A172 (cell line): ENCODE measurements at regions not wholly inside any gene's neighbourhood (a gene's known extent, or its start where the extent isn't known, plus 50 kb on each side); places are given as distances from the start of the nearest gene placed in this dataset.

Source experiments
- DNase-seq: peaks from one replicate; pipeline ENCODE4 v3.0.0-alpha.2; 2015; ENCODE audit warnings: low spot score

DNA sequence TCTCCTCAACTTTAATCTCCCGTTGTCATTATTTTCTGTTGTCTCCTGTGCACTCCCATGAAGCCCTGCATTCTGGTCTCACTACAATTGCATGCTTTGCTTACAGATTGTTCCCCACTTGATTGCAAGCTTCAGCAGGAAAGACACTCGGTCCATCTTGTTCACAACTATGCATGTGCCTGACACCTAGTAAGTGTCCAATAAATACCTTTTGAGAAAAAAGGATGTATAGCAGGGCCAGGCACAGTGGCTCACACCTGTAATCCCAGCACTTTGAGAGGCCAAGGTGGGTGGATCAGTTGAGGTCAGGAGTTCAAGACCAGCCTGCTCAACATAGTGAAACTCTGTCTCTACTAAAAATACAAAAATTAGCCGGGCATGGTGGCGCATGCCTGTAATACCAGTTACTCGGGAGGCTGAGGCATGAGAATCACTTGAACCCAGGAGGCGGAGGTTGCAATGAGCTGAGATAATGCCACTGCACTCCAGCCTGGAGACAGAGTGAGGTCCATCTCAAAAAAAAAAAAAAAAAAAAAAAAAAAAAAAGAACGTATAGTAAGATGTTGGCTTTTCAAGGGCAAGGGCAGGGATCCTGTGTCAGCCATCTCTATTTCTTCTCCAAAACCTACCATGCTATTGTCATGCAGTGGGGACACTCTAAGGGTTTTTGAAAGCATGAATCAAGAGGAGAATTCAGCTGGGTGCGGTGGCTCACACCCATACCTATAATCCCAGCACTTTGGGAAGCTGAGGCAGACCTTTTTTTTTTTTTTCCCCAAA, 338.3 kb downstream of the MYCN start:
- no peak for DNase-seq

DNA sequence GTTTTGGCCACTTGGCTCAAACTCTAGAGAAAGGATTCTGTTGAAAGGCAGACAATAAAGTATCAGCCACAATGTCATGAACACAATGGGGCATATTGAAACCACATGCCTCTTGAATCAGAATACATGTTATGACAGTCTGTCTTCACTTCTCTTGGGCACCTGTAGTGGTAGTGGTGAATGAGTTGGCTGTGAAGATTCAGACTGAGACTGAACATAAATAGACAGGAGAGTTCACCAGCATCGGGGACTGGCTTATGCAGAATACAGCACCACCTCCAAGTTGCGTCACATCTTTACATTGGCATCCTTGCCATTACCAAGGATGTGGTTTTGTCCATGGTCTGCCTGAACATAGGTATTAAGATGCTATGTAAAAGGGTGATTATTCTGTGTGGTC, 336.8 kb downstream of the MYCN start:
- no peak for DNase-seq

DNA sequence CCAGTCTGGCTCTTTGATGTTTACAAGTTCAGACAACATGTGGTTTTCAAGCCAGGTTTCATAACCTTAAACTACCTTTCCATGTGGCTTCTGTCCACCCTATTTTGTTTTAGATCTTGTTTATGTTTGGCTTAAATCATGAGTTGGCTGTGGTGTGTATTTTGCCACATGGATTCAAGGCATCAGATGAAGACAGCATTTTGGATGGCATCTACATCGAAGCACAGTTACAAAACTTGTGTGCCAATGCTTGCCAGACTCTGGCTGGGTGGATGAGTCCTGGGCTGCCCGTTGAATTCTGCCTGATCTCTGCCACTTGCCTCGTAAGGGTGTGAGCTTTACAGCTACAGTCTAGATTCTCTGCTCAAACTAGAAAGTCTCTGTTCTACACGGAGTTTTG, 335.3 kb downstream of the MYCN start:
- no peak for DNase-seq

DNA sequence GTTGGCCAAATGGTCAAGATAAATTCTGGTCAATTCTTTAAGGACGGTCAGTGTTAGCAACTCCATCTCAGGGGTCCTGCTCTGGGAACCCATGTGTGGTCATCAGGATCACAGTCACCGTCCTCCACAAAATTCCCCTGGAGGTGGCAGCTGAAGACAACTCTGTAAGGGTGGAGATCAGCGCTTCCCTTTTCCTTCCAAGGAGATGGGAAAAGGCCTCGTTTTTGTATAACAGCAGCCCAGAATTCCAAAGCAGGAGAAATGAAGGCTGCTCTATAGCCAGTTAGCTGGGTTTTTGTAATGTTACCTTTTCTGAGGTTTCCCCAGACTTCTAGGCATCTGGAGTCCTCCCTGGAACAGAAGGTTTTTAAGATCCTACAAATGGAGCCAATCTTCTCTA, 334.8 kb downstream of the MYCN start:
- DNase-seq: no peak

DNA sequence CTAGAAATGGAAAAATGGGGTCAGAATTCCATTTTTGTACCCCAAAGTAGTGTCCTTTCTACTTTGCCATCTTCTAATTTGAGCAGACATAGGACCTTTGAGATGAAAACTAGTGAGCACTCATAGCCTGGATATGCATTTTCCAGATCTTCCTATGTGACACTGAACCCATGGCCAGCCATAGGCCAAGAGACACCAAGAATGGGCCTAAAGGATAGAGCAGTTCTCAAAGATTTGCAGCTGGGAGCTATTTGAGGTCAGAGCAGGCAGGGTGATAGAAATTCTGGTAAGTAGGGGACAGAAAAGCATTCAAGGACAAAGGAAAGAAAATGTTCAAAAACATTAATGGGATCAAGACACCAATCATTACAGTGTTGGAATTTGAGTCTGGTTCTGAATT, 332.8 kb downstream of the MYCN start:
- DNase-seq: no peak

DNA sequence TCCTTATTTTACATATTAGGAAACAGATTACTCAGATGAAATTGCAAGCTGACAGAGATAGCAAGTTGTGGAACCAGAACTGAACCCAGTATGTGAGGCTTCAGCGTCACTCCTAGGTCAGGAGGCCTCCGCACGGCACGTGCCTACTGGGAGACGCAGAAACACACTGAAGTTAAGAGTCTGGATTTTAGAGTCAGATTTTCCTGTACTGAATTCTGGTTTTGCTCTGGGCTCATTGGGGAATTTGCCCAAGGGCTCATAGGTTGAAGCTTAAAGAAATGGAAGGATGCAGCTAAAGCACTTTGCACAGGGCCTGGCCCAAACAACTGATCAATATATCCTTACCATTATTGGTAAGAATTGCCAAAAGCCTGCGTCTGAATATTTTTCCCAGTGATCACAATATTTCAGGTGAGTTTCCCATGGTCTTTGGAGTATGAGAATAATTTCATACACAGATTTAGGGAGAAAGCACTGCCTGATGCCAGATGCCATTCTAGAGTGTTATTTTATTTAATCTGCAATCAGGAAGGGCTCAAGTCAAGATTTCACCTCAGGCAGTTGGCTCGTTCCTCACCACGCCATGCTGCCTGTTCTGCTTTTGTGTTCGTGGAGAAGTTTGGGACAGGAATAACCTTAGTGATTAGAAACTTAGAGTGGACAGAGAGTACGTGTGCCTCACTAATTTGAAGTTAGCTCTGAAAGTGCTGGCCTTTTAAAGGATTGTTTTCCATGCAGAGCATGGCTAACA, 331.9 kb downstream of the MYCN start:
- no peak for DNase-seq

DNA sequence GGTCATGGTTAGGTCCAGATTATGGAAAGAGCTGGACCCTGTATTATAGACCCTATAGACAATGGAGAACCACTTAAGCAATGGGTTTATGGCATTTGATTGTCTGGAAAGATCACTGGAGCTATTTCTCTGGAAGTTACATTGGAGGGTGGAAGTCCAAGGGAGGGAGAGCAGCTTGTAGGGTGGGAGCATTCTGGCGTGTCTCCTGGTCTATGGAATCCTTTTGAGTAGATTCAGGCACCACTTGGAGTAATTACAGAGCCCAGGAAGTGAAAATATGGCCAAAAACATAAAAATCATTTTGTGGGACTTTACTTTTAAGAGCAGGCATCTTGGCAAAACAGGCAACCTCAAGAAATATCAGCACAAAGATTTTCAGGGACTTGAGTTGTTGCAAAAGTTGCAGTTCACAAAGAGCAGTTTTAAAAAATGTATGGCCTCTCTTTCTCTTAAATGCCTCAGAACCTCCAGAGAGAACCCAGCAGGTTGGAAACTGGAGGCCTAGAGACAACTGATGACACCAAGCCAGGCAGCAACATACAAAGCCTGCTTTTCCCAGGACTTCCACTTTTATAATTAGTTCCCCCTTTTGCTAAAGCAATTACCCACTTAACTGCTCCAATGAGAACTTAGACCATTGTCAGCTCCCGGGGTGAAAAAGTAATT, 331.0 kb downstream of the MYCN start:
- DNase-seq: no peak

DNA sequence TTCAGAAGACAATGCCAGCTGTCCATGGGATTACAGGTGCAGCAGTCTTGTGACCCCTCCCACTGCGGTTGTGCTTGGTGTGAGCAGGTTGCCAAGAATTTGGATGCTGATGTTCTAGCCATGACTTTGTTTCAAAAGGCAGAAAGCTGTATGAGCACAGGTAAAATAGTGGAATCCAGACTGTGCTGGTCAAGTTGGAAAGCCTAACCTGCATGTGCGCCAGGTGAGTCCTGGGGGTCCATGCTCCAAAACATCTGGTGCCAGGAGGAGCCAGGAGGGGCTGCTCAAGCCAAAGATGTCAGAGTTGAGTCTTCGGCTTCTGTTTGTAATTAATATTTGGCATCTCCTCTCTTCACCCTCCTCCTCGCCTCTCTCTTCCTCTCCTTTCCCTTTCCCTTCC, 330.1 kb downstream of the MYCN start:
- no peak for DNase-seq

DNA sequence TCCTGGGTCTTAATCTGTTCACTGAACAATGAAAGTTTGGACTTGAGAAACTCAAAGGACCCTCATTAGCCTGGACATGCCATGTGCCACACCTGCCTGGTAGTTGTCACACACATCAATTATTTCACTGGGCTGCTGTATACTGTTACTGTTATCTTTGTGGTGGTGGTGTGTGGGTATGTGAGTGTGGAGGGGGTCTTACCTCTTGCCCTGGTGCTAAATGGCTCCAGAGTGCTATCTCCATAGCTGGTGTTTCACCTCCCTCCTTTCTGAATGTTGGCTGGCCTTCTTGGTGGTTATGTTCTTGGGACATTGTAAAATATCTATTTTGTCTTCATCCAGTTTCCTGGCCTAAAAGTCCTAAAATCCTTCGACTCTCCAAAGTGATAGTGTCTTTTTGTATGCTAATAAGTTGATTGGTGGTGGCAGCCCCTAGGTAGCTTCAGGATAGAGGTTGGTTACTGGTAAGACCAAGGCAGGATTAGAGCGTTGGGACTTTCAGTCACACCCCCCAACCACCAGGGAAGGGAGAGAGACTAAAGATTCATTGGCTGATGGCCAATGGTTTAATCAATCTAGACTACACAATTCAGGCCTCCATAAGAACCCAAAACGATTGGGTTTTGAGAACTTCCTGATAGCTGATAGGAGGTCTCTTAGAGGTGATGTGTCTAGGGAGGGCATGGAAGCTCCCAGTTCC, 328.1 kb downstream of the MYCN start:
- no peak for DNase-seq

DNA sequence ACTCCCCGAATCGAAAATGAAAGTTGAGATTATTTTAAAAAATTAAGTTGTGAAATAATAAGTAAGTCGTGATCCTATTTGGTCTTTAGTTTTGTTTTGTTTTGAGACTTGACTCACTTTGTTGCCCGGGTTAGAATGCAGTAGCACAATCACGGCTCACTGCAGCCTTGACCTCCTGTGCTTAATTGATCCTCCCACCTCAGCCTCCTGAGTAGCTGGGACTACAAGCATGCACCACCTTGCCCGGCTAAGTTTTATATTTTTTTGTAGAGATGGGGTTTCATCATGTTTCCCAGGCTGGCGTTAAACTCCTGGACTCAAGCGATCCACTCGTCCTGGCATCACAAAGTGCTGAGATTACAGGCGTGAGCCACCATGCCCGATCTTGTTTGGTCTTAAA, 326.2 kb downstream of the MYCN start:
- DNase-seq: no peak

DNA sequence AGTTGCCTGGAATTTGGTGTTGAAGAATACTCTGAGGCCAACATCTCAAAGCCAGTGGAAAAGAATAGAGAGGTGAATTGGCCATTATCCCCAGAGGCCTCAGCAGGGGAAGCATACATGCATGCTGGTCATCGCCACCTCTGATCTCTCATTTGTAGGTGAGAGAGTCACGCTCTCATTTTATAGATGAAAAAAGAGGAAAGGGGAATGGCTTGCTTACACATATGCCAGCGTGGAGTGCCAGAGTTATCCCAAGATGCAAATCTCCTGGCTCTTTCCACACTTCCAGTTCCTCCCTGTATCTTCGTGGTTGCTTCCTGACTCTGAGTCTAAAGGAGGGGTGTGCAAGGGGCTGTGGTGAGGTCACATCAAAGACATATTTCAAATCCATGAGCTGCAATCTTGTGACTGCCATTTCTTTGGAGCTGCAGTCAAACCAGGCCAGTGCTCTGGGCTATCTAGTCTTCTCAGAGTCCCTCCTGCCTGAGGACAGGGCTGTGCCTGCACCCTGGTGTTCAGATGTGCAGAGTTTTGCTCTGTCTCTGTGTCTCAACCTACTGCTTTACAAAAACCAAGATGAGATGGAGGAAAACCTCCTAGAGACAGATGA, 324.7 kb downstream of the MYCN start:
- DNase-seq: no peak

DNA sequence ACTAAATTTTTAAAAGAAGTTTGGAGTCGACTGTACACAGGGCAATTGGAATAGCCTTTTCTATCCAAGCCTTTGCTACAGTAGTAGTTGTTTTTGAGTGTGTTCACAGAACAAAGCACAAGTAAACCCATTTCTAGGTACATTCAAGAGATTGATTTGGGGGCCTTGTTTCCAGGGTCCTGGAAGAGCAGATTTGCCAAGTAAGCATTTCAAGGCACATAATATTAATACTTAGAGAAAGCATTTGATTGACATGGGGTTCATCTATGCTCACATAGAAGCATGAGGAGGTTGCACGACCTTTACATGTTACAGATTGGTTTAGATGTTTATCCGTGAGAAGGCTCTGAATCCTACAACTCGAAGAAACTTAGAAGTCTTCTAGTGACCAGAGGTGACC, 324.1 kb downstream of the MYCN start:
- DNase-seq: no peak

DNA sequence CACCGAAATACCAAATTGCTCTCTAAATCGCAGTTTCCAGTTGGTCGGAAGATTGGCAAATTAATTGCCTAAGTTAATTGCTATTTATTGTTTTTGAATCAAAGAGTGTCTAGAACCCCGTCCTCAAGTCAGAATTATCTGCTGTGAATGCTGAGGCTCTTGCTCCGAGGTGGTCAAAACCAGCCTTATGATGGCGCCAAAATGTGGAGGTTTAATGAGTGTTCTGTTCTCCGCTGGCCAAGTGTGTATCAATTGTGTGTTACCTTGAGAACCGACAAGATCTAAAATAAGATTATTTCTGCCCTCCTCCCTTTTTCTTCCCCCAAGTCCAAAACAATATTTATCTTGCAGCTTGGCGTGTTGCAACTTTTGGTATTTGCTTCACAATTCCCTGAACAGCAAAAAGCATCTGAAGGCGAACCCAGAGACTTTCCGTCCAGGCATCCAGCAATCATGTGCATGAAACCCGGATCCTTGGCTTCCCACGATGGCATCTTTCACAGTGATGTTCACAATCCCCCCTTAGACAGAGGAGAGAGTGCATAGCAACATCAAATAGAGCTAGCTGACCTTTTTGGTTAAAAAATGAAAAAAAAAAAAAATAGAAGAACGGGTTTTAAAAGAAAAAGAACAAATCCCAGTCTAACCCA, 323.0 kb downstream of the MYCN start:
- DNase-seq: no peak

DNA sequence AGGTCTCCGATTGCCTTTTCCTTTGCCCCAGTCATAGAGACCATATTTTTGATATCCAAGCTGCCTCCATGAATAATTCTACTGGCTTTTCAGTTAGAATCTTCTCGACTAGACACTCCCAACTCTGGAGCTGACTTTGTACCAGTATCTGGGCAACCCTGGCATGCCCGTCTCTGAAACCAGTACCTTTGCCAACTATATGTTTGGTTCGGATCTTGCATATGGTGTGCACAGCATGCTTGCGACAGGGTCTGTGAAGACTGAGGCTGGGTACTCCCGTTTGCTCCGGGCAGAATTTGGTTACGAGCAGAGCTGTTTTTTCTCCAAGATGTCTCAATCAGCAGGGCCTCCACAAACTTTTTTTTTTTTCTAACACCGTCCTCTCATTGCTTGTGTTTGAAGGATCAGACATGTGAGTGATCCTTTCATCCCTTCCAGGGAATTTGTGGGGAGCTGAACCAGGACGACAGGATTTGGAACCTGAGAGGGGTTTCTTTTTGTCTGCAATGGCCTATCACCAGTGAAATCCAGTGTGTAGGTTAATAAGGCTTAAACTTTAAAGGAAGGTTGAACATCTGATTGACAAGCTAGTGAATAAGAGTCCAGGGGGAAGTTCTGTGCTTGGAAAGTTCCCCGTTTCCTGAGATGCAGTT, 322.3 kb downstream of the MYCN start:
- no peak for DNase-seq

DNA sequence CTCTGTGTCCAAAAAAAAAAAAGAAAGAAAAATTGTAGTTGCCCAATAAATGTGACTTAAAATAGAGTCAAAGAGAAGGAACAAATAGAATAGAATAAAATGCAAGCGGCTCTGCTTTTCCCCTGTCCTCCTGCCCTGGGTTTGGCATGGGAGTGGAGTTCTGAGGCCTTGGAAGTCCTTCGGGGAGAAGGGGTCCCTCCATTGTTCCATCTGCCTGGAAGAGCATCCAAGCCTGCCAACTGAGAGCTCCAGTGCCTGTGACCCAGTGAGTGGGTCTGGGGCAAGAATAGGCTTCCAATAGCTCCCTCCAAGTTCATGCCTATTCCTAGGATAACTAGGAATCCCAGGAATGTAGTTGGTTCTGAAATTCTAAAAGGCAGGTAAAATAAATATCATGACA, 321.4 kb downstream of the MYCN start:
- DNase-seq: no peak

DNA sequence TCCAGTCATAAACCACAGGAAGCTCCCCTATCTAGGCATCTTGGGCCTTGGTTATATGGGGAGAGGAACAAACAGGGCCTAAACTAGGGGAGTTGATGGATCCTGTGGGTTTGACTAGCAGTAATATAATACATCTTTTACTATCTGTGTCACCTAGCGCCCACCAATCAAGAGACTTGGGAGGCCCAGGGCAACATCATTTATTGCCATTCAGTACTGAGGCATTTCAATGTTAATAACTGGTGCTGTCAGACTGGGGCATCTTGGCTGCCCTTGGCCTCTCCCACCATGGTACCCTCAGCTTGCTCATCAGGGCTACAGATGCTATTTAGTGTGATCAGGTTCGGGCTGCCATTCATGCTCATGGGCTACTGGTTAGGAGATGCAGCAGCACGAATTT, 320.7 kb downstream of the MYCN start:
- DNase-seq: no peak

DNA sequence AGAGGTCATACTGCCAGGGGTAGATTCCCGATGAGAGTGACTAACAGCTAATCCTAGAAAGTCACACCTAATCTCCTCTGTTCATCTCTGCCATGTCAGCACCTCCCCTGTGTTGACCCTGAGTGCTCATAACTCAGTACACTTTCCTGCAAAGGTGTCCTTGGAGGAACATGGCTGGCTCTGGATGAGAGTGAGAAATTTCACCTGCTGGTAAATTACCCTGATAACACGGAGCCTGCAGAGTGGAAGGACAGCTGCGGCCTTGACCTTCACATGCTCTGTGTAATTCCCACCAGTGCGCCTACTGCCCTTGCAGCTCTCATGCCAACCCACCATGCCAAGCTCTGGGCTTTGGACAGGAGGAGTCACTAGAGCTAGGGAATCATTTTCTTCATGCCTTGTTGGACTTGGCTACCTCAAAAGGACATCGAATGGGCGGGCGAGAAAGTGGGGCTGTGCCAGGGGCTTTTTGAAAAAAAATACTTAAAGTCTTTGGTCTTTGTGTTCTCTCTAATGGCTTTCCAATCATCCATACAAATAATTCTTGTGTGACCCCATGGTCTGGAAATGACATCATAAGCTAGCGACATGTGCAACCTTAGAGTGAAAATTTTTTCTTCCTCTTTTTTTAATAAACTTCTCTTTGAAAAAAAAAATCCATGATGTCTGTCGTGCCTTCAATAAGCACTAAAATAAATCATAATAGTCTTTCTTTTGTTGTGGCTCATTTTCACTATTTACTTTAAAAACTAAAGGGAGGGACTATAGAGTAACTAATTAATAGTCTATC, 319.9 kb downstream of the MYCN start:
- no peak for DNase-seq

DNA sequence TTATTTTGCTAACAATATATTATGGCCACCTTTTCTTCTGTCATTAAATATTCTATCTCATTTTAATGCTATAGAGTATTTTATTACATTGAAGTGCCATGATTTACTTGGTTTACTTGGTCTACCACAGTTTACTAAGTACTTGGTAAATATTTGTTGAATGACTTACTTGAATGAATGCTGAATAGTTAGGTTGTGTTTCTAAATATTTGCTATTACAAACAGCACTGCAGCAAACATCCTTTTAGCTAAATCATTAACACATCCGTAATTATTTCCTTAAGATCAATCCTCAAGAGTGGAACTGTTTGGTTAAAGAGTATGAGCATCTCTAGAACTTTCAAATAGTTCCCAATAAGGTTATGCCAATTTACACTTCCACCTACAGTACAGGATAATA, 318.7 kb downstream of the MYCN start:
- DNase-seq: no peak

DNA sequence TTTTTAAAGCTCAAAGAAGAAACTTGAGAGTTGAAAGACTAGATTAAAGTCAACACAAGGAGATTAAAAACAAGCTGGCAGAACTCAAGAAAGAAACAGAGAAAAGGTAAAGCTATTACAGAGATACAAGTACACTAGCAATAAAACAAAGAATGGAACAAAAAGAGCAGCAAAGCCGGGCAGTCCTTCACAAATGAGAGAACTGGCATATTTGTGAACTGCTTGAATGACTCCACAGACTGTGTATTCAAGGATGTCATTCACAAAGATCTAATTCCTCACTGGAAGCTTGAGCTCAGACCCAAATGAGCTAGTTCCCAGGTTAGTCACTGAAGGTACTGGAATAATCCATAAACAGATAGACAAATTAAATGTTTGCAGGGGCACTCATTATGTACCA, 318.0 kb downstream of the MYCN start:
- no peak for DNase-seq
